Activated T-helper 2 cell treated with anti-CD3 and anti-CD28 coated beads, Interferon-gamma antibody, Interleukin-2, Interleukin-4, amounts not matched to agents 10 μg/mL and 5 μg/mL and 100 μg/mL, durations not matched to agents 14 hours and 24 hours and 36 hours (primary cell): ENCODE measurements at regions not wholly inside any gene's neighbourhood (a gene's known extent, or its start where the extent isn't known, plus 50 kb on each side); places are given as distances from the start of the nearest gene placed in this dataset.

Experiments used
- DNase-seq: peaks from one replicate; pipeline ENCODE4 v3.0.0; 2021; ENCODE audit warnings: low spot score
- H3K27ac Mint-ChIP-seq: one replicate; pipeline ENCODE4 v1.8.0; 2021; ENCODE audit warnings: mixed read lengths
- H3K27me3 Mint-ChIP-seq: one replicate; pipeline ENCODE4 v1.8.0; 2021; ENCODE audit warnings: low read depth, mixed read lengths
- H3K36me3 Mint-ChIP-seq: one replicate; pipeline ENCODE4 v1.8.0; 2021; ENCODE audit warnings: low read depth, mixed read lengths
- H3K4me1 Mint-ChIP-seq: one replicate; pipeline ENCODE4 v1.8.0; 2021; ENCODE audit warnings: low read depth, mixed read lengths
- H3K4me3 Mint-ChIP-seq: one replicate; pipeline ENCODE4 v1.8.0; 2021; ENCODE audit warnings: low read depth, mild to moderate bottlenecking, moderate library complexity, mixed read lengths
- H3K9me3 Mint-ChIP-seq: one replicate; pipeline ENCODE4 v1.8.0; 2021; ENCODE audit warnings: mixed read lengths
- intact Hi-C: fragments of 100-400 bp; cut with micrococcal nuclease; formaldehyde crosslinking; loops from one replicate; pipeline ENCODE4 v1.15.1; 2023

DNA sequence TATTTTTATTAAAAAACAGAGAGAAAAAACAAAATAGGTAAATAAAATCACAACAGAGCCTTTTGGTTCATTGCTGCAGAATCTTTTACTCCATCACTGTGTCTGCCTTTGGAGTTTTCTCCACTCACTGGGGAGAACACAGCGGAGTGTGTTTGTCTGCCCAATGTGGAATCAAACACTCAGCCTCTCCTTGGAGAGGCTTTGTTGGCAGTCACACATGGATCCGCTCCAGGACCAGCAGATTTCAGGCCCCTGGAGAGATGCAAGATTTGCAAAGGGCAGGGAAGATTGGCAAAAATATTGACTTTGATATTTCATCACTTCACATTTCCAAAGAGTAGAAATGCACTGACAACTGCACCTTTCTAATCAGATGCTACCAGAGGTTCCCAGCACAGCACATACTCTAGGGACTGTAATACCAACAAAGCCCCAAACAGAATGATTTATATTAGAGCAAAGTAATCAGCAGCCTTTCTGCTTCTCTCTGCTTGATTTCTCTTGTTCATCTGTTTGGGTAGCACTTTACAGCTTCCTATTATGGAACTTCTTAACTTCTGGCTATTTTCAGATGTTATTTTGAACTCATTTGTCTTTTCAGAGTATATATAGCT is 1898.8 kb upstream of the PIK3C3 start:
- Mint-ChIP-seq H3K9me3 (peaks cover 7% of the 10 kb centered on the region), H3K36me3 (no peaks in the 10 kb centered on the region), H3K4me1 (no peaks in the 10 kb centered on the region), H3K27ac (no peak overlapping the region), H3K27me3 (no peaks in the 10 kb centered on the region), H3K4me3 (no peak overlapping the region)
- intact Hi-C loops: no loop called here
- no peak for DNase-seq

DNA sequence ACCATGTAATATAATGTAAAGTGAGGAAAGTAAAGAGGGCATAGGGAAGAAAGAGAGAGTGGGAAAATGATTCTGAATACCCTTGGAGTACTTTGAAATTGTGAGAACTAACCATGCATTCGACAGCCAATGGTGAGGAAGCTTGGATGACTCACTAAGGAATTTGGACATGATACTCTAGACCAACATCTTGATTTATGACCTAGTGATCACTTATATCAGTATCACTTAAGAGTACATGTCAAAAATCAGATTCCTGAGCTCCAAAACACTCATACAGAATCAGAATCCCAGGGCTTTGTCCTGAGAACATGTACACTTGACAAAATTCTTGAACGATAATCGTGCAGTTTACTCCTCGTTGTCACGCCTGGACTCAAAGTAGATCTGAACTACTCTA is 1899.8 kb upstream of the PIK3C3 start:
- intact Hi-C loops: no loop called here
- no peaks in the 10 kb centered on the region for H3K27me3 Mint-ChIP-seq
- no peak overlapping the region for H3K4me3 Mint-ChIP-seq
- no peaks in the 10 kb centered on the region for H3K36me3 Mint-ChIP-seq
- no peaks in the 10 kb centered on the region for H3K4me1 Mint-ChIP-seq
- H3K9me3 Mint-ChIP-seq: peaks cover 7% of the 10 kb centered on the region
- no peak for DNase-seq
- H3K27ac Mint-ChIP-seq: no peak overlapping the region

DNA sequence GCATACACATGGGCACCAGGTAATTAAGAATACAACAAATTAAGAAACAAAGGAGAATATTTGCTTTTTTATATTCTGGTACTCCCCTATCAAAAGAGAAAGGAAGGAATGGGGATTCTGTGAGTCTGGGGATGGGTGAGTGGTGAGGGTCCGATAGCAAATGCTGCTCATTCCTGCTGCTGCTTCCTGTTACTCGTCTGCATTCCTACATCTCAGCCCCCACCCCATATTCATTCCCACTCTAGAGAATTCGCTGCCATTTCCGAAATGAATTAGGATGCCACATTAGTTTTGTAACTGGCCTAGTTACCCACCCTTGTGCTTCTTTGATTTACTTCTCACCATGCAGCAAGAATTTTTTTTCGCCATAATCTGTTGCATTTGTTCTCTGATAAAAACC is 1905.3 kb upstream of the PIK3C3 start:
- Mint-ChIP-seq H3K4me3 (no peak overlapping the region), H3K27ac (no peak overlapping the region), H3K4me1 (no peaks in the 10 kb centered on the region), H3K9me3 (peaks cover 14% of the 10 kb centered on the region), H3K36me3 (no peaks in the 10 kb centered on the region), H3K27me3 (no peaks in the 10 kb centered on the region)
- DNase-seq: no peak
- intact Hi-C loops: no loop called here

DNA sequence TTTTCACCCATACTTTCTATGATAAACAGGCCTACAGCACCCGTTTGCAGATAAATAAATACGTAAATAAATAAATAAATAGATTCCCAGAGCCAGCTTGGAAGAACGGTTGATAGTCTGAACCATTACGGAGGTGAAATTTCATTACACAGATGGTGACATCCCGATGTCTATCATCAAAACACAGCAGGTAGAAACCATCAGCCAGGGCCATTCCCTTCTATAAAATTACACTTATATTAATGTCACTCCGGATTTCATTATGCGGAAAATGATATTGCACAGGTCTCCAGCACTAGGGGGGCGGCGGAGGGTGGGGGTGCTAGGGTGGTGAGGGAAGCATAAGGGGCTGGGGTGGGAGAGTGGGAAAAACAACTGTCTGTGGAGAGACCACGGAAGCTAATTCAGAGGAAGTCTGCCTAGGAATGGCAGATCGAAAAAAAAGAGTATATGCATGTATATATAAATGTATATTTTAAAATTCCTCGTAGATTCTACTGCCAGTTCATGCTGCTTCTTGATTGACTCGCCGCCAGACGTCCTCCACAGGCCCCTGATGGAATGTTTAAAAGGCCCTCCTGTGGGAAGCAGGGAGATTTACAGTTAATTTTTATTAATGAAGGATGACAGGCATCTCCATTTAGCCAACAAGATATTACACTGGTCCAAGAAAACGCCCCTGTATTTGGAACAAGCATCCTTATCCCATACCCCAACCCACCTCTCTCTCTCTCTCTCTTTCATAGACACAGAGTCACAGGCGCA is 1906.0 kb upstream of the PIK3C3 start:
- intact Hi-C loops: no loop called here

DNA sequence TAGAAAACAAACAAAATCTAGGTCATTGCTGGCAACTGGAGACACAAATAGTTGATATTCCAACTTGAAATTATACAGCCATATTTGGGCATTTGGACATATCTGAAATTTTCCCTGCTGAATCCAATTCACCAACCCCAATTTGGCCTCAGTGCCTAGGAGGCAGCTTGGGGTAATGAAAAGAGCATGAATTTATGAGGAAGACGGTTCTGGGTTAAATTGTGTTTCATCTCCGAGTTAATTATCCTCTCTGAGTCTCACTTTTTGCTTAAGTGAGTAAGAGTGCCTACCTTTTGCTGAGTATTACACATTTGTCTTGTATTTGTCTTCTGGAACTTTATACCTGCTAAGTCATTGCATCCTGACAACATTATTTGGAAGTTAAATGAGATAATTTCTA is 1906.8 kb upstream of the PIK3C3 start:
- no peak overlapping the region for H3K27ac Mint-ChIP-seq
- peaks cover 18% of the 10 kb centered on the region for H3K9me3 Mint-ChIP-seq
- no peaks in the 10 kb centered on the region for H3K27me3 Mint-ChIP-seq
- H3K4me3 Mint-ChIP-seq: no peak overlapping the region
- H3K36me3 Mint-ChIP-seq: no peaks in the 10 kb centered on the region
- intact Hi-C loops: no loop called here
- no peak for DNase-seq
- H3K4me1 Mint-ChIP-seq: no peaks in the 10 kb centered on the region

More for the DNA sequence above, 1906.0 kb upstream of the PIK3C3 start:
- Mint-ChIP-seq H3K27ac (no peak overlapping the region), H3K4me1 (no peaks in the 10 kb centered on the region), H3K9me3 (peaks cover 14% of the 10 kb centered on the region), H3K36me3 (no peaks in the 10 kb centered on the region), H3K27me3 (no peaks in the 10 kb centered on the region), H3K4me3 (no peak overlapping the region)
- DNase-seq: no peak

DNA sequence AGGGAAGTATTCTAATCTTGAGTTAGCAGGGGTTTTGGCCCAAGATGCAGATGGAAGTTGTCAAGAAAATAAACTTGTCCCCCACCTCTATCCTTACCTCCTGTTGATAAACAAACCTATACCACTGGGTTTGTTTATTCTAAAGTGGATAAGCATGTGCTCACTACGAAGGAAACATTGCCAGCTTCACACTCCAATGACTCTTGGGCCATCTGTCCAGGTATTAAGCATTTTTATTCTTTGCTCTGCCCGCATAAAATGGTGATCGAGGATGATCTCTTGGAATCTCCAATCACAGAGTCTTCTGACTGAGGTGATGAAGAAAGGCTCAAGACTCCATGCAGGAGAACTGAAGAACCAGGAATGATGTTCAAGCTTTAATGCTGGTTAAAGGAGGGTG is 1908.4 kb upstream of the PIK3C3 start:
- Mint-ChIP-seq H3K27ac (no peak overlapping the region), H3K36me3 (no peaks in the 10 kb centered on the region), H3K27me3 (no peaks in the 10 kb centered on the region), H3K9me3 (peaks cover 18% of the 10 kb centered on the region), H3K4me1 (no peaks in the 10 kb centered on the region), H3K4me3 (no peak overlapping the region)
- no peak for DNase-seq
- intact Hi-C loops: no loop called here

DNA sequence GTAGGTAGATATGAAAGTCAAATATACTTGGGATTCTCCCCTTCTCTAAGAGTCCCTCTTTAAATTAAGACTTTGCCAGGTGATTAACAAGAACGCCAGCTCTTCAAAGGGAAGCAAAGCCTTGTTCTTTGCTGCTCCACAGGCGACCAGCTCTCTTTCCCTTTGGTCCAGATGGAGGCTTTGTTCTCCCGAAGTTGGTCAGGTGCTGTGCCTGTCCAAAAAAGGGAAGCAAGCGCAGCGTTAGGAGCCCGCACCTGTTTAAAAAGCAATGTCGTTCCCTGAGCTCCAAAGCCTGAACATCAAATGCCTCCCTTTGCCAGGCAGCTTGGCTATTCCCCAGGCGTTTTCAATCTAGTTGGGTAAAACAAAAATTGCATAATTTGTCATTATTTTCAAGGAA is 1913.1 kb upstream of the PIK3C3 start:
- Mint-ChIP-seq H3K36me3 (no peaks in the 10 kb centered on the region), H3K27ac (no peak overlapping the region), H3K9me3 (peaks cover 12% of the 10 kb centered on the region), H3K4me1 (no peaks in the 10 kb centered on the region), H3K4me3 (no peak overlapping the region), H3K27me3 (no peaks in the 10 kb centered on the region)
- no peak for DNase-seq
- intact Hi-C loops: no loop called here

DNA sequence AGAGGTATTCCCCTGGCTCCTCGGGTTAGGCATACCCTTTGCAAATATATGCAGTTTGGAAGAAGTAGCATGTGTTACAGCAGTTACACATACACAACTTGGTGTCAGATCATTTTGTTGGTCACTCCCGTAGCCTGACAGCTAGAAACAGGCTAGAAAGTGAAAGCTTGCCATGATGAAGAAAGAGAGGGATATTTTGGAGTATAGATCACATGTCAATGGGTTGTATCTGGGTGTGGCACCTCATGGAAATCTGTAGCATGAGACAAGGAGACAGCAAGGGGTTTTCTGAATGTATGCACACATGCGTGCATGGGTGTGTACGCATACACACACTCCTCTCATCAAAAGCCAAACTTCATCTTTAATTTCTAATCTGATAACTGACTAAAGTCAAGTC is 1914.5 kb upstream of the PIK3C3 start:
- Mint-ChIP-seq H3K36me3 (no peaks in the 10 kb centered on the region), H3K9me3 (peaks cover 5% of the 10 kb centered on the region), H3K4me1 (no peaks in the 10 kb centered on the region), H3K27ac (no peak overlapping the region), H3K27me3 (no peaks in the 10 kb centered on the region), H3K4me3 (no peak overlapping the region)
- intact Hi-C loops: no loop called here
- no peak for DNase-seq

DNA sequence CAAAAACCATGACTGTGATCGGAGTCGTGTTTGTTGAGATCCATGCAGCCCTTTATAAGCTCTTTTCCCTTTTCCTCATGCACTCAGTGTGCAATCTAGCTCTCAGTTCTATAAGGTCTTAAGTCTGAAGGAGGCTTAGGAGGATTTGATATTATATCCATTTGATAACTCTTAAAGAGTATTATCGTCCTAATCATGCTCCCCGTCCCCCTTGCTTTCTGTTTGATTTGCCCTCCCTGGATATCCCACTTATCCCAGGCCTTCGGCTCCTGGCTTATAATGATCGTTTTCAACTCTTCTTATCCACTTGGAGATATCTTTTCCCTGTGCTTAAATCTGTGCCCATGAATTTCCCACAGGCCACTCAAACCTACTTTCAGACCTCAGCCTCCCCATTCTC is 1917.7 kb upstream of the PIK3C3 start:
- no peaks in the 10 kb centered on the region for H3K9me3 Mint-ChIP-seq
- DNase-seq: no peak
- no peaks in the 10 kb centered on the region for H3K4me1 Mint-ChIP-seq
- no peaks in the 10 kb centered on the region for H3K27me3 Mint-ChIP-seq
- no peak overlapping the region for H3K27ac Mint-ChIP-seq
- no peaks in the 10 kb centered on the region for H3K36me3 Mint-ChIP-seq
- intact Hi-C loops: no loop called here
- no peak overlapping the region for H3K4me3 Mint-ChIP-seq

DNA sequence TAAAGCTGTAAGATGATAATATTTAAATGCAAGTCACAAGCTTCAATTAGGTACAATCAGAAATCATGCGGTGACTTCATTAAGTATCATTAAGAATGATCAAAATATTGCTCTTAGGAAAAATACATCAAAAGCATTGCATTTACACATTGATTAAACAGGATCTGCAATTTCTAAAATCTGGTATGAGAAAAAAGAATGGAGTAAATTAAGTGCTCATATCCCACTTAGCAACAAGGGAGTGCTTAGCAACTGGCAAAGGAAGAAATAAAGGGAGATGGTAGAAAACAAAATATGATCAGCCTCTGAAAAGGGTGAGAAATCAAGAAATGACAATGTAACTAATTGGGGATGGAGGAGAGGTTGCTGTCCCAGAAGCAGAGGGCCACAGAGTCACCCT is 1918.2 kb upstream of the PIK3C3 start:
- Mint-ChIP-seq H3K27me3 (no peaks in the 10 kb centered on the region), H3K4me3 (no peak overlapping the region), H3K4me1 (no peaks in the 10 kb centered on the region), H3K27ac (no peak overlapping the region), H3K9me3 (no peaks in the 10 kb centered on the region), H3K36me3 (no peaks in the 10 kb centered on the region)
- no peak for DNase-seq
- intact Hi-C loops: no loop called here

DNA sequence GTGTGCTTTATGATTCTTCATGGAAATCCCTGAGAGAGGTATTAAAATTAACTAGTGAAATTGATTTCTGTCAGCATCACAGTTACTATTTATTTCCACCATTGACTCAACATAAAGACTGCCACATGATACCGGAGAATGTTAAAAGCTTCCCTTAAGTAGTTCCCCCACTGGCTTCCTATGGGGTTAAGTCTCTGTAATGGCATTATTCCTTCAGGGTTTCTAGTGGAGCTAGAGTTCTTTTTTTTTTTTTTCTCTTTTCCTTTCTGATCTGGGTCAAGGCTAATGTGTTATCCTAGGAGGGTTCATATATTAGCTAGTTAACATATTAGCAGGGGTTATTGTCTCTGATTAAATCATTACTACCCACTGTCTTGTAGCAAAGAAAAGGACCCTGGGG is 1919.1 kb upstream of the PIK3C3 start:
- no peak overlapping the region for H3K4me3 Mint-ChIP-seq
- H3K27me3 Mint-ChIP-seq: no peaks in the 10 kb centered on the region
- no peaks in the 10 kb centered on the region for H3K4me1 Mint-ChIP-seq
- no peaks in the 10 kb centered on the region for H3K9me3 Mint-ChIP-seq
- no peak for DNase-seq
- intact Hi-C loops: no loop called here
- H3K27ac Mint-ChIP-seq: no peak overlapping the region
- H3K36me3 Mint-ChIP-seq: no peaks in the 10 kb centered on the region

DNA sequence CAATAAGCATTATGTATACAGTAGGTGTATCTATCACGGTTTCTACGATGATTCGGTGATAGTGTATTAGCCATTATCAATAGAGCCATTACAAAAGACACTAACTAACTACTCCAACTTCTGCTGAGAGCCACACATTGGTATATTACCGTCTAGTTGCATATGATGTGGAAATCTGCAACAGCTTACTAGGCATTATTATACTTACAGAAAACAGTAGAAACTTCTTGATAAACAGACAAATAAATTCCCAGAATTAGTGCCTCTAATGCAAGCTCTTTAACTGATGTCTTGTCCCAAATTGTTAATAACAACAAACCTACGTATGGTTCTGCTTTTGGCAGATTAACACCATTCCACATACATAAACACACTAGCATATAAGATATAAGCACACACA is 1923.0 kb upstream of the PIK3C3 start:
- Mint-ChIP-seq H3K27me3 (no peaks in the 10 kb centered on the region), H3K9me3 (no peaks in the 10 kb centered on the region), H3K36me3 (no peaks in the 10 kb centered on the region), H3K4me1 (no peaks in the 10 kb centered on the region), H3K27ac (no peak overlapping the region), H3K4me3 (no peak overlapping the region)
- DNase-seq: no peak
- intact Hi-C loops: no loop called here

DNA sequence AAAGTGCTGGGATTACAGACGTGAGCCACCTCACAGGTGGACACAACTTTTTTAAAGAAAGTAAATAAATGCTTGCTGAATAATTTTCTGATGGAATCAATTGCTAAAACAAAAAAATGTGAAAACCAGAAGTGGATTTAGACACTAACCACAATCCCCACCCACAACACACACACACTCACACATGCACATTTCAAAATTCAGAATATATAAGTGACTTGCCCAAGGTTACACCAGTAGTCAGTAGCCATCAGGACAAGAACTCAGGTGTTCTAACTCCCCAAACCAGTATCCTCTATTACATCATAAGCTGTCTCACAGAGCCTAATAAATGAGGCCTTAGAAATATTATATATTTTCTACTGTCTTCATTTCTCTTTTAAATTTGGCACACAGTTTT is 1923.6 kb upstream of the PIK3C3 start:
- Mint-ChIP-seq H3K4me3 (no peak overlapping the region), H3K27ac (no peak overlapping the region), H3K4me1 (no peaks in the 10 kb centered on the region), H3K27me3 (no peaks in the 10 kb centered on the region), H3K9me3 (no peaks in the 10 kb centered on the region), H3K36me3 (no peaks in the 10 kb centered on the region)
- intact Hi-C loops: no loop called here
- DNase-seq: no peak
